Common myeloid progenitor, CD34-positive (primary cell): ENCODE measurements at regions not wholly inside any gene's neighbourhood (a gene's known extent, or its start where the extent isn't known, plus 50 kb on each side); places are given as distances from the start of the nearest gene placed in this dataset.
"Not testable (repeated sequence)": the region's sequence is repeated elsewhere in the genome, so short reads cannot be mapped to it uniquely, and the experiment has no call there.

Experiments
- CTCF ChIA-PET: fragments of 350-600 bp; sonication (Branson Sonifier 250); formaldehyde crosslinking; loops from one replicate; lab custom pipeline; 2021; ENCODE audit warnings: antibody characterized with exemption; lab: Charles Lee
- POLR2A ChIA-PET: fragments of 350-600 bp; sonication (Branson Sonifier 250); formaldehyde crosslinking; loops from one replicate; lab custom pipeline; 2021; ENCODE audit warnings: antibody characterized with exemption; lab: Charles Lee
- DNase-seq, 3 donors: peaks; one replicate each; pipeline versions ENCODE4 v3.0.0 to v3.0.0-alpha.2; 2013
- H3K27ac ChIP-seq, 2 experiments: 1 replicate in 1 of 2; 2 replicates in 1 of 2; pipeline ENCODE4 v1.7.0; 2013; ENCODE audit warnings: inconsistent platforms in 2 of 2, low read length in 2 of 2, mild to moderate bottlenecking in 2 of 2, low read depth in 1 of 2, moderate library complexity in 1 of 2; ENCODE audit not compliant: severe bottlenecking in 2 of 2, insufficient read depth in 1 of 2, poor library complexity in 1 of 2
- H3K27me3 ChIP-seq, 5 experiments: replicated peaks in 2 of 5; 1 replicate in 3 of 5; 2 replicates in 2 of 5; pipeline versions ENCODE4 v1.6.1 to v1.7.0; 2013; ENCODE audit warnings: low read length in 4 of 5, mild to moderate bottlenecking in 2 of 5, moderate library complexity in 2 of 5, inconsistent platforms in 1 of 5; ENCODE audit not compliant: insufficient read depth in 5 of 5, control insufficient read depth in 4 of 5
- H3K36me3 ChIP-seq, 4 experiments: 1 replicate in 2 of 4; 2 replicates in 2 of 4; pipeline versions ENCODE4 v1.6.1 to v1.7.0; 2013; ENCODE audit warnings: low read length in 3 of 4, control low read depth in 1 of 4, mild to moderate bottlenecking in 1 of 4; ENCODE audit not compliant: control insufficient read depth in 4 of 4, insufficient read depth in 4 of 4
- H3K4me1 ChIP-seq, 4 experiments: 1 replicate in 3 of 4; 2 replicates in 1 of 4; pipeline versions ENCODE4 v1.6.1 to v1.7.1; 2013; ENCODE audit warnings: low read length in 3 of 4, mild to moderate bottlenecking in 3 of 4, control low read depth in 1 of 4, inconsistent platforms in 1 of 4, moderate library complexity in 1 of 4; ENCODE audit not compliant: control insufficient read depth in 4 of 4, insufficient read depth in 4 of 4; ENCODE audit errors: control extremely low read depth in 1 of 4
- H3K4me3 ChIP-seq, 7 experiments: 1 replicate in 4 of 7; 2 replicates in 3 of 7; pipeline versions ENCODE4 v1.5.1 to v1.7.0; 2013; ENCODE audit warnings: mild to moderate bottlenecking in 7 of 7, low read length in 6 of 7, moderate library complexity in 6 of 7, inconsistent platforms in 2 of 7, low read depth in 2 of 7, control low read depth in 1 of 7; ENCODE audit not compliant: insufficient read depth in 4 of 7, control insufficient read depth in 1 of 7; ENCODE audit errors: extremely low read depth in 1 of 7
- H3K9me3 ChIP-seq, 5 experiments: 1 replicate in 4 of 5; 2 replicates in 1 of 5; pipeline versions ENCODE4 v1.6.1 to v1.7.1; 2013; ENCODE audit warnings: low read length in 4 of 5, mild to moderate bottlenecking in 2 of 5, inconsistent platforms in 1 of 5, low read depth in 1 of 5, moderate library complexity in 1 of 5; ENCODE audit not compliant: control insufficient read depth in 4 of 5, insufficient read depth in 2 of 5; ENCODE audit errors: control extremely low read depth in 1 of 5
- WGBS: methylation state at CpG from one replicate; pipeline ENCODE4 v1.1.5; 2013; ENCODE audit not compliant: insufficient coverage; 5-methylcytosine and 5-hydroxymethylcytosine counted together

DNA sequence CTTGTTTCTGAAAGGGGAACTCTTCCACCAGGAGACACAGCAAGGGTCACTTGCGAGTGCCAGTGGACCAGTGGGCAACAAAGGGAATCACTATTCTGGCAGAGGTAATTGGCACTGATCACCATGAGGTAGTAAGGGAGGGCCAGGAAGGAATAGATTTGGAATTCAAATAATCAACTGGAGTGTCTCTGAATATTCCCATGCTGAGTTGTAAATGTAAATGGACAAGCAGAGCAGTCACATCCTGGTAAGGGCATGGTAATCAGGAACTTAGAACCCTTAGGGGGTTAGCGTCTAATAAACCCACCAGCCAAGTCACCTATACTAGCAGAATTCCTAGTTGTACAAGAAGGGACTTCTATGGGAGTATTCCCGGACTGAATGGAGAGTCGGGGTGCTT lies 178.5 kb upstream of the UGT8 start:
- DNase-seq, result no peak
- Histone ChIP-seq H3K36me3 (no peaks in the 10 kb centered on the region), H3K27ac (no peak overlapping the region), H3K9me3 (no peaks in the 10 kb centered on the region), H3K4me3 (no peak overlapping the region), H3K27me3 (peaks cover 0 to 1% (median 0%) of the 10 kb centered on the region in 5 experiments), H3K4me1 (no peaks in the 10 kb centered on the region)
- CTCF ChIA-PET, result interaction anchor here (1.0 kb wide), 1 partner anchor 31 kb away, joined by 3 read pairs; no protein-coding TSS in a partner anchor
- WGBS, result 100% methylated on average over 2 of the region's 4 CpGs
- POLR2A ChIA-PET, result no interaction called here

DNA sequence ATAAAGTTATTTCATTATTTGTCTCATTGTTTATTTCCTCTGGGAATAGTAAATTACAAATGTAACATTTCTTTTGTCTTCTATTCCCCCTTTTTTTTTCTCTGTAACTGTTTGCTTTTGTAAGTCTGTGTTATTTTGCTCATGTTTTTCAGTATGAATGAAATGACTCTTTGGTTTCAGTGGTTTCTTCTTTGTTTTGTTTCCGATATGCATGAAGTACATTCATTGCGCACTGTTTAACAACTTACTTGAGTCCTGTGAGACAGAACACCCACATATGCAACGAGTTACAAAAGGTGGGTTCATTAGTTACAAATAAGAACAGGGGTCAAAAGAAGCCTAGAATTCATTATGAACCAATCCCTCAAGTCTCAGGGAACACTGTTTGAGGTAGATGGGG lies 175.0 kb upstream of the UGT8 start:
- H3K4me3 ChIP-seq, result no peak overlapping the region
- POLR2A ChIA-PET, result no interaction called here
- CTCF ChIA-PET, result no interaction called here
- H3K27ac ChIP-seq, result no peak overlapping the region
- no peak for DNase-seq
- WGBS, result no CpG with 5 or more reads among the region's 3 CpGs
- H3K9me3 ChIP-seq, result peaks cover 0 to 2% (median 0%) of the 10 kb centered on the region in 5 experiments
- no peaks in the 10 kb centered on the region for H3K36me3 ChIP-seq
- H3K27me3 ChIP-seq, result peaks cover 0 to 1% (median 0%) of the 10 kb centered on the region in 5 experiments
- H3K4me1 ChIP-seq, result no peaks in the 10 kb centered on the region

DNA sequence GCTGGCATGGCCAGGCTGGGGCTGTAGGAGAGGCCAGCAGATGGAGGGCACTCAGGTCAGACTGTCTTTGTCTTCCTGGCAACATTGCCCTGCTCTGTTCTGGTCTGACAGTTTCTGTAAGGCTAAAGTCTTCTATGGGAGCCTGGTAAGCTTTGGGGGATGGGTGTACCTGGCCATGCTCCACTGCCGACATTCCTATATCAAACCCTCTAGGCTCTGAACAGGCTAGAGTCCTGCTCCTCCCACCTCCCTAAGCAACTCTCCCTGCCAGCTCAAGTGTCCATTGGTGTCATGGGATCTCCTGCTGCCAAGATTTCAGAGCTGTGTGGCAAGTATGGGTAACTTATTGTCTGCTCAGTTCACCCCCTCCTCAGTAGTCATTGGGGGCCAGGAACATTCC lies 163.5 kb upstream of the UGT8 start:
- H3K27ac ChIP-seq, result no peak overlapping the region
- H3K27me3 ChIP-seq, result no peaks in the 10 kb centered on the region
- WGBS, result no CpG with 5 or more reads among the region's 1 CpG
- CTCF ChIA-PET, result no interaction called here
- no peaks in the 10 kb centered on the region for H3K9me3 ChIP-seq
- no peaks in the 10 kb centered on the region for H3K4me1 ChIP-seq
- no peak overlapping the region for H3K4me3 ChIP-seq
- POLR2A ChIA-PET, result no interaction called here
- no peaks in the 10 kb centered on the region for H3K36me3 ChIP-seq
- no peak for DNase-seq

DNA sequence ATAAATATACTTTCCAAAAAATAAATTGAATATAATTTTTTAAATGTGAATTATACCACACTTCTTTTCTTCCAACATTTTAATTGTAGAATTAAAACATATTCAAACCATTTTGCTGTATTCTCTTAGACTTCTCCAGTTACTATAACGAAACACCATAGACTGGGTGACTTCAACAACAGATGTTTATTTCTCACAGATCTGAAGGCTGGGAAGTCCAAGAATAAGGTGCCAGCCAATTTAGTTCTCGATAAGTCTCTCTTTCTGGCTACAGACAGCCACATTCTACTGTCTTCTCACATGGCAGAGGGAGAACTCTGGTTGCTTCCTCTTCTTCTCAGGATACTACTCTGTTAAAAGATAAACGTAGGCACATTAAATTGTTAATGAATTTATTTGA lies 155.8 kb upstream of the UGT8 start:
- Histone ChIP-seq H3K27me3 (no peaks in the 10 kb centered on the region), H3K4me1 (no peaks in the 10 kb centered on the region), H3K27ac (no peak overlapping the region), H3K36me3 (no peaks in the 10 kb centered on the region), H3K4me3 (no peak overlapping the region), H3K9me3 (no peaks in the 10 kb centered on the region)
- DNase-seq, result no peak
- POLR2A ChIA-PET, result no interaction called here
- 88% methylated on average over 1 of the region's 3 CpGs for WGBS
- CTCF ChIA-PET, result no interaction called here

DNA sequence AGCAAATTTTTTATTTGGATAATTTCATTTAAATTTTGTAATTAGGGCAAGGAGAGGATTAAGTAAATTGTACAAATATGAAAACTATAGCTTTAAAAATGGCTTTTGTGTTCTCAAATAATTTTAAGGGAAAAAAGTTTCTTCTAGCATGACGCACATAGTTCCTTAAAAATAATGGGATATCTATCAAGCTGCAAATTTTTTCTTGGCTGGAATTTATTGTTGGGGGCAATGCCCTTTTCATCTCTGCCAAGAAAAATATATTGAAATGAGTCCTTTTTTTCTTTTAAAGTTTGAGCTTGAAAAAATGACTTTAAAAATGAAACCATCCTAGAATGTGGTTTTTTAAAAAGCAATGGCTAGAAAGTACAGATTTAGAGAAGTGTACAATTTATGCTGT lies 154.4 kb upstream of the UGT8 start:
- ChIA-PET POLR2A (no interaction called here), CTCF (no interaction called here)
- H3K9me3 ChIP-seq, result no peaks in the 10 kb centered on the region
- no peak overlapping the region for H3K27ac ChIP-seq
- WGBS, result 100% methylated on average over 1 of the region's 1 CpG
- H3K4me3 ChIP-seq, result no peak overlapping the region
- no peak for DNase-seq
- no peaks in the 10 kb centered on the region for H3K27me3 ChIP-seq
- no peaks in the 10 kb centered on the region for H3K36me3 ChIP-seq
- H3K4me1 ChIP-seq, result no peaks in the 10 kb centered on the region

DNA sequence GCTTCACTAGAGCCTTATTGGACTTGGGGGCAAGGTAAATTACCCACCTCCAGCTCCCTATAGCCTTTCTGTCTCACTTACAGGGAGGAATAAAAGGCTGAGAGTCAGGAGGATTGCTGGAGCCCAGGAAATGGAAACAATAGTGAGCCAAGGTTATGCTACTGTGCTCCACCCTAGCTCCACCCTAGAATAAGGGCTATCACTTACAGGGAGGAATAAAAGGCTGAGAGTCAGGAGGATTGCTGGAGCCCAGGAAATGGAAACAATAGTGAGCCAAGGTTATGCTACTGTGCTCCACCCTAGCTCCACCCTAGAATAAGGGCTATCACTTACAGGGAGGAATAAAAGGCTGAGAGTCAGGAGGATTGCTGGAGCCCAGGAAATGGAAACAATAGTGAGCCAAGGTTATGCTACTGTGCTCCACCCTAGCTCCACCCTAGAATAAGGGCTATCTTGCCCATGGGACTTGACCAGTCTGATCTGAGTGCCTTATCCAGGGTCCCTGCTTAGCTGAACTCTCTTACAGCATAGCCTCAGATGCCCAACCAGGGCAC lies 150.6 kb upstream of the UGT8 start:
- H3K4me1 ChIP-seq, POLR2A ChIA-PET, H3K4me3 ChIP-seq, H3K27me3 ChIP-seq, H3K36me3 ChIP-seq, H3K9me3 ChIP-seq, CTCF ChIA-PET, DNase-seq, H3K27ac ChIP-seq: not testable (repeated sequence)

DNA sequence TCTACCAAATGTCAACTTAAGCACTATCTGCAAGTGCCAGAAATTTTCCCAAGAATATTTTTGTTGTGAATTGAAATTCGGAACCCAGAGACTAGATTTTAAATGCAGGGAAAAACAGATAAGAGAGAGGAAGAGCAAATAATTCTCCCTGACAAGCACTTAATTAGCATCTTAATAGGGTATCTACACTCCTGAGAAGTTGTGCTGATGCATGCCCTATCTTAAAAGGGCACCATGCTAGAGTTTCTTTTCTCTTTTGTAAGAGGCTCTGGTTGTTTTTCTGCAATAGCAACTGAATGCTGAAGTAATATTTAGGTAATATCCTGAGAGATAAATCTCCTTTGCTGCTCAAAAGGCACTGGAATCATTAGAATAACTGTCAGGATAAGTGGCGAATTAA lies 139.9 kb upstream of the UGT8 start:
- Histone ChIP-seq H3K4me1 (no peaks in the 10 kb centered on the region), H3K4me3 (no peak overlapping the region), H3K36me3 (no peaks in the 10 kb centered on the region), H3K27ac (no peak overlapping the region), H3K27me3 (no peaks in the 10 kb centered on the region), H3K9me3 (no peaks in the 10 kb centered on the region)
- 100% methylated on average over 1 of the region's 2 CpGs for WGBS
- no peak for DNase-seq
- ChIA-PET POLR2A (no interaction called here), CTCF (no interaction called here)
